NT2/D1 (cell line): ENCODE measurements at regions not wholly inside any gene's neighbourhood (a gene's known extent, or its start where the extent isn't known, plus 50 kb on each side); places are given as distances from the start of the nearest gene placed in this dataset.

Experiments
- SUZ12 ChIP-seq: IDR thresholded peaks from 2 replicates; pipeline ENCODE4 v1.6.1; 2011; ENCODE audit not compliant: insufficient read length, insufficient read depth; ENCODE audit errors: extremely low read depth
- YY1 ChIP-seq: IDR thresholded peaks from 2 replicates; pipeline ENCODE4 v1.6.1; 2011; ENCODE audit not compliant: insufficient read length, insufficient read depth
- ZNF274 ChIP-seq: IDR thresholded peaks from 2 replicates; pipeline ENCODE4 v1.6.1; 2011; ENCODE audit warnings: mild to moderate bottlenecking, low read depth, low read length

DNA sequence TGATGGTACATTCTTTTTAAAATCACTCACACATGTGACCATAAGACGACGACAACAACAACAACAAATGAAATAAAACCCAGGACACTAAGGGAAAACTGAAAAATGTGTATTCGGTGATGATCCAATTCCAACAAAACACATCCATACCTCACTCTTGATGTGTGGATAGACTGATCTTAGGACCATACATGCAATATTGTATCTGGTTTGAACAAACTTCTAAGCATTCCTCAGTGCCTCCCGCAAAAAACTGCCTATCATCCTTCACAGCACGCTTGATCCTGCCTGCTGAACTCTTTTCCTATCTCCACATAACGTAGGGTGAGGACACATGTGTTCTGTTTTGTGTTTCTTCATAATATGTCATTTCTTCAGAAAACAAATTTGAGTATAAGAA is 415.2 kb downstream of the KCTD12 start:
- TF ChIP-seq ZNF274, result no peak
- TF ChIP-seq SUZ12, result no peak
- no peak for TF ChIP-seq YY1
